ENCODE measurements at regions not wholly inside any gene's neighbourhood (a gene's known extent, or its start where the extent isn't known, plus 50 kb on each side); places are given as distances from the start of the nearest gene placed in this dataset.

DNA sequence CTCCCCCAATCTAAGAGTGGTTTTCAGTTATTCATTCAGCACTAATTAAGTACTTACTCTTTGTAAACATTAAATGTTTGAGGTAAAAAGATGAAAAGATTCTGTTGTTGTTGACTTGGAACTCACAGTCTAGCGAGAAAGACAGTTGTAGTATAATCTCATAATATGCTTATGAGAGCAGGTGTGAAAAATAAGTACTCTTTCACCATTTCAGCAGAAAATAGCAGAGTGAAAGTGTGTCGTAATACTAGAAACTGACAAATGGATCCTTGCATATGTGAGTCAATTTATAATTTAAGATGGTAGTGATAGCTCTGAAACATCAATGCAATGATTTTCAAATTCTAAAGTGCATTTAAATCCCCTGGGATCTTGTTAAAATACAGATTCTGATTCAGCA, 618.8 kb upstream of the CCDC54 start:
- Histone ChIP-seq H3K27me3 (no peaks in the 10 kb centered on the region), H3K9me3 (no peaks in the 10 kb centered on the region), H3K4me3 (no peak overlapping the region), H3K4me1 (no peaks in the 10 kb centered on the region), H3K36me3 (replicated peaks in 1 of 2; ENCODE audit: insufficient read depth in 1 of 2, low read depth in 2 of 2) (no peaks in the 10 kb centered on the region), H3K27ac (no peak overlapping the region)
- DNase-seq (no peak), ATAC-seq (no peak)
- no peak for TF ChIP-seq POLR2A (IDR thresholded peaks at IDR 0.05)
- TF ChIP-seq, protein P1, sequence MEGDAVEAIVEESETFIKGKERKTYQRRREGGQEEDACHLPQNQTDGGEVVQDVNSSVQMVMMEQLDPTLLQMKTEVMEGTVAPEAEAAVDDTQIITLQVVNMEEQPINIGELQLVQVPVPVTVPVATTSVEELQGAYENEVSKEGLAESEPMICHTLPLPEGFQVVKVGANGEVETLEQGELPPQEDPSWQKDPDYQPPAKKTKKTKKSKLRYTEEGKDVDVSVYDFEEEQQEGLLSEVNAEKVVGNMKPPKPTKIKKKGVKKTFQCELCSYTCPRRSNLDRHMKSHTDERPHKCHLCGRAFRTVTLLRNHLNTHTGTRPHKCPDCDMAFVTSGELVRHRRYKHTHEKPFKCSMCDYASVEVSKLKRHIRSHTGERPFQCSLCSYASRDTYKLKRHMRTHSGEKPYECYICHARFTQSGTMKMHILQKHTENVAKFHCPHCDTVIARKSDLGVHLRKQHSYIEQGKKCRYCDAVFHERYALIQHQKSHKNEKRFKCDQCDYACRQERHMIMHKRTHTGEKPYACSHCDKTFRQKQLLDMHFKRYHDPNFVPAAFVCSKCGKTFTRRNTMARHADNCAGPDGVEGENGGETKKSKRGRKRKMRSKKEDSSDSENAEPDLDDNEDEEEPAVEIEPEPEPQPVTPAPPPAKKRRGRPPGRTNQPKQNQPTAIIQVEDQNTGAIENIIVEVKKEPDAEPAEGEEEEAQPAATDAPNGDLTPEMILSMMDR (IDR thresholded peaks at IDR 0.05), result no peak
- intact Hi-C loops (cut with DNase I), result no loop called here
- WGBS, 2 donors, result 49 to 62% methylated on average over 2 of the region's 2 CpGs

- Histone ChIP-seq H3K4me1 (no peaks in the 10 kb centered on the region), H3K4me3 (no peak overlapping the region), H3K36me3 (replicated peaks in 1 of 2; ENCODE audit: insufficient read depth in 1 of 2, low read depth in 2 of 2) (no peaks in the 10 kb centered on the region), H3K27me3 (no peaks in the 10 kb centered on the region), H3K9me3 (no peaks in the 10 kb centered on the region), H3K27ac (no peak overlapping the region)
- ATAC-seq (no peak), DNase-seq (no peak)
- WGBS, 2 donors, result 38 to 41% methylated on average over 1 of the region's 1 CpG
- intact Hi-C loops (cut with DNase I), result no loop called here
- TF ChIP-seq POLR2A (IDR thresholded peaks at IDR 0.05), result no peak
- TF ChIP-seq, protein P1 (IDR thresholded peaks at IDR 0.05), result no peak
Measured at GRCh38 chr3:106759731-106760130, 617.5 kb upstream of the CCDC54 start.

GRCh38 chr3:106765342-106765741, 611.9 kb upstream of the CCDC54 start:
- no peak overlapping the region for H3K27ac ChIP-seq
- TF ChIP-seq POLR2A (IDR thresholded peaks at IDR 0.05), result no peak
- TF ChIP-seq, protein P1 (IDR thresholded peaks at IDR 0.05), result no peak
- DNase-seq (no peak), ATAC-seq (no peak)
- H3K27me3 ChIP-seq, result no peaks in the 10 kb centered on the region
- H3K9me3 ChIP-seq, result no peaks in the 10 kb centered on the region
- H3K4me3 ChIP-seq, result no peak overlapping the region
- intact Hi-C loops (cut with DNase I), result no loop called here
- no peaks in the 10 kb centered on the region for H3K4me1 ChIP-seq
- no peaks in the 10 kb centered on the region for H3K36me3 ChIP-seq (replicated peaks in 1 of 2; ENCODE audit: insufficient read depth in 1 of 2, low read depth in 2 of 2)
- WGBS, 2 donors, result 68 to 71% methylated on average over 7 of the region's 7 CpGs

DNA sequence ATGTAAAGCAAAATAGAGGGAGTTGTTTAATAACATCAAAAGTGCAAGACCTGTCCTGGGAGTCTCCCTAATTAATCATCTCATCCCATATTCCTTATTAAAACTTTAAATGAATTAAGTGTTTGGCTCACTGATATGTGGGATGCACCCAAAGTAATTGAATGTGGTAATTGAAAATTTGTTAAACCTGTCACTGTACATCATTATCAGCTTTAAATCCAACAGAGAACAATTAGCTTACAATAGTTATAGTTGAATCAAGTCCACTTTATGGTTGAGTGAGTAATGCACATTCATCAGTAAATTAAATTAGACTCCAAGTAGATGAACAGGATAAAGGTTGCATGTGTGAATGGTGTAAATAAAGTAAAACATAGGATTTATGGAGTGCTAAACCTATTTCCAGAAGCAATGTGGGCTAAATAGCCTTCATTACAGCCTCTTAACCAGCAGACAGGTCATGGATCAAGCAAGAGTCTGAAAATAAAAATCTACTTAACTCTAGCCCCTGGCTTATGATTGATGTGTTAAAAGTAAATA, 608.2 kb upstream of the CCDC54 start:
- no peak overlapping the region for H3K4me3 ChIP-seq
- H3K36me3 ChIP-seq (replicated peaks in 1 of 2; ENCODE audit: insufficient read depth in 1 of 2, low read depth in 2 of 2), result no peaks in the 10 kb centered on the region
- no peak for ATAC-seq
- no peaks in the 10 kb centered on the region for H3K9me3 ChIP-seq
- no peak for DNase-seq
- no peaks in the 10 kb centered on the region for H3K27me3 ChIP-seq
- TF ChIP-seq, protein P1 (IDR thresholded peaks at IDR 0.05), result no peak
- intact Hi-C loops (cut with DNase I), result no loop called here
- no peak overlapping the region for H3K27ac ChIP-seq
- no peaks in the 10 kb centered on the region for H3K4me1 ChIP-seq

DNA sequence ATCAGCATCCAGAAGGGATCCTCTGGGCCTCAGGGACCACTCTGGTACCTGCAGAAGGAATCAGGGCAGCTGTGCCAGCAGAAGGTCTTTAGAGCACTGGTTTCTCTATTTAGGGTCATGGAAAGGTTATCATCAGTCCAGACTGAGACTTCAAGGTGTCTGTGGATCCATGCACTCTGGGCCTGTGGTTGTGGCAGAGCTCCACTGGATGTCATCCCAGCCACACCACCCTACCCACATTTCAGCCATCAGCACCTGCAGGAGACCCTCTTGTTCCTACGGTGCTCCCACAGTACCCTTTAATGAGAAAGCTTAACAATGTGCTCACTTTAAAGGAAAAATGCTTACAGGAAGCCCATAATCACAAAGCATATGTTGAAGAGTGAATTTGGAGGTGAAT, 603.4 kb upstream of the CCDC54 start:
- 50 to 62% methylated on average over 1 of the region's 1 CpG for WGBS, 2 donors

More for the DNA sequence above, 603.4 kb upstream of the CCDC54 start:
- ATAC-seq (no peak), DNase-seq (no peak)
- H3K27me3 ChIP-seq, result no peaks in the 10 kb centered on the region
- H3K9me3 ChIP-seq, result no peaks in the 10 kb centered on the region
- H3K27ac ChIP-seq, result no peak overlapping the region
- no peaks in the 10 kb centered on the region for H3K36me3 ChIP-seq (replicated peaks in 1 of 2; ENCODE audit: insufficient read depth in 1 of 2, low read depth in 2 of 2)
- H3K4me1 ChIP-seq, result no peaks in the 10 kb centered on the region
- intact Hi-C loops (cut with DNase I), result no loop called here
- TF ChIP-seq POLR2A (IDR thresholded peaks at IDR 0.05), result no peak
- TF ChIP-seq, protein P1 (IDR thresholded peaks at IDR 0.05), result no peak
- H3K4me3 ChIP-seq, result no peak overlapping the region

Data from body of pancreas (tissue), 4 donors.